ENCODE measurements at regions not wholly inside any gene's neighbourhood (a gene's known extent, or its start where the extent isn't known, plus 50 kb on each side); places are given as distances from the start of the nearest gene placed in this dataset.

DNA sequence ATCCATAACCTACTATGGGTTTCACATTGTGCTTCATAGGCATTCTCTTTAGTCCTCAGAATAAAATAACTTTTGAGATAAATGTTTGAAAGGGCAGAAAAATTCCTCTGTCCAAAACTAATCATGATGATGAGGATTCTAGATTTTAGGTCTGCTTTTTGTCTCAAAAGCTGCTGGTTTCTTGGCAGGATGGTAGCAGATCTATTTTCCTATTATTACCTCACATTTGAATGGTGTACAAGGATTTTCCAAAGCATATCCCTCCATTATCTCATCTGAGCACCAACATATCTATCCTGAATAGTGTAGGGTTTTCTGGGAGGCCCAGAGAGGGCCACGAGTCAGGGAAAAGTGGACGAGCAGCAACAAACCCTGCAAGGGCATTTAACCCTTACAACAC lies 201.9 kb downstream of the PLPP3 start:
- no peak for TF ChIP-seq CTCF (IDR thresholded peaks at IDR 0.05)
- no peak for TF ChIP-seq POLR2A (IDR thresholded peaks at IDR 0.05)

Data from ovary (tissue), 3 donors.